ENCODE measurements at regions not wholly inside any gene's neighbourhood (a gene's known extent, or its start where the extent isn't known, plus 50 kb on each side); places are given as distances from the start of the nearest gene placed in this dataset.

- Histone ChIP-seq H3K4me3 (ENCODE audit: low read length) (no peak overlapping the region), H3K79me2 (ENCODE audit: low read length) (no peaks in the 10 kb centered on the region), H3F3A (ENCODE audit: insufficient read depth, low read length) (no peaks in the 10 kb centered on the region), H2AFZ (ENCODE audit: low read length) (no peak overlapping the region), H3K9me3 (replicated peaks; ENCODE audit: insufficient read depth, low read length) (no peaks in the 10 kb centered on the region), H3K27ac (ENCODE audit: low read length) (no peak overlapping the region), H4K20me1 (ENCODE audit: insufficient read depth, low read length) (no peaks in the 10 kb centered on the region), H3K9ac (ENCODE audit: low read length) (no peak overlapping the region), H3K9me2 (replicated peaks; ENCODE audit: insufficient read depth, low read length) (no peaks in the 10 kb centered on the region), H3K36me3 (replicated peaks; ENCODE audit: insufficient read depth, low read length) (no peaks in the 10 kb centered on the region), H3K4me2 (ENCODE audit: low read depth, low read length) (no peak overlapping the region), H3K27me3 (replicated peaks; ENCODE audit: insufficient read depth, low read length) (no peaks in the 10 kb centered on the region), H3K4me1 (ENCODE audit: low read length) (no peaks in the 10 kb centered on the region)
- DNase-seq: no peak
- TF ChIP-seq EZH2phosphoT487 (IDR thresholded peaks at IDR 0.05; ENCODE audit: low read length) (no peak), EZH2 (optimal IDR thresholded peaks at IDR 0.05; ENCODE audit: low read depth, low read length) (no peak), CTCF (IDR thresholded peaks at IDR 0.05; ENCODE audit: low read length) (no peak)
These were observed 172.4 kb downstream of the EMP1 start for GRCh38 chr12:13368971-13369370.

- Histone ChIP-seq H3K36me3 (replicated peaks; ENCODE audit: insufficient read depth, low read length) (no peaks in the 10 kb centered on the region), H3K27me3 (replicated peaks; ENCODE audit: insufficient read depth, low read length) (no peaks in the 10 kb centered on the region), H4K20me1 (ENCODE audit: insufficient read depth, low read length) (no peaks in the 10 kb centered on the region), H3K79me2 (ENCODE audit: low read length) (no peaks in the 10 kb centered on the region), H2AFZ (ENCODE audit: low read length) (no peak overlapping the region), H3K4me3 (ENCODE audit: low read length) (no peak overlapping the region), H3F3A (ENCODE audit: insufficient read depth, low read length) (no peaks in the 10 kb centered on the region), H3K4me2 (ENCODE audit: low read depth, low read length) (no peak overlapping the region), H3K9ac (ENCODE audit: low read length) (no peak overlapping the region), H3K27ac (ENCODE audit: low read length) (no peak overlapping the region), H3K9me2 (replicated peaks; ENCODE audit: insufficient read depth, low read length) (no peaks in the 10 kb centered on the region), H3K9me3 (replicated peaks; ENCODE audit: insufficient read depth, low read length) (no peaks in the 10 kb centered on the region), H3K4me1 (ENCODE audit: low read length) (no peaks in the 10 kb centered on the region)
- no peak for DNase-seq
- TF ChIP-seq EZH2 (optimal IDR thresholded peaks at IDR 0.05; ENCODE audit: low read depth, low read length): no peak
- TF ChIP-seq EZH2phosphoT487 (IDR thresholded peaks at IDR 0.05; ENCODE audit: low read length): no peak
- TF ChIP-seq CTCF (IDR thresholded peaks at IDR 0.05; ENCODE audit: low read length): no peak
These were observed 171.9 kb downstream of the EMP1 start for GRCh38 chr12:13368431-13368830.

- H3K4me2 ChIP-seq (ENCODE audit: low read depth, low read length): no peak overlapping the region
These were observed 171.4 kb downstream of the EMP1 start for GRCh38 chr12:13367973-13368372.

More at GRCh38 chr12:13367973-13368372, 171.4 kb downstream of the EMP1 start:
- Histone ChIP-seq H3K9ac (ENCODE audit: low read length) (no peak overlapping the region), H3K27me3 (replicated peaks; ENCODE audit: insufficient read depth, low read length) (no peaks in the 10 kb centered on the region), H3K9me3 (replicated peaks; ENCODE audit: insufficient read depth, low read length) (no peaks in the 10 kb centered on the region), H3F3A (ENCODE audit: insufficient read depth, low read length) (no peaks in the 10 kb centered on the region), H3K27ac (ENCODE audit: low read length) (no peak overlapping the region), H2AFZ (ENCODE audit: low read length) (no peak overlapping the region), H3K36me3 (replicated peaks; ENCODE audit: insufficient read depth, low read length) (no peaks in the 10 kb centered on the region), H3K4me1 (ENCODE audit: low read length) (no peaks in the 10 kb centered on the region), H4K20me1 (ENCODE audit: insufficient read depth, low read length) (no peaks in the 10 kb centered on the region), H3K4me3 (ENCODE audit: low read length) (no peak overlapping the region), H3K9me2 (replicated peaks; ENCODE audit: insufficient read depth, low read length) (no peaks in the 10 kb centered on the region), H3K79me2 (ENCODE audit: low read length) (no peaks in the 10 kb centered on the region)
- TF ChIP-seq CTCF (IDR thresholded peaks at IDR 0.05; ENCODE audit: low read length): no peak
- TF ChIP-seq EZH2 (optimal IDR thresholded peaks at IDR 0.05; ENCODE audit: low read depth, low read length): no peak
- no peak for TF ChIP-seq EZH2phosphoT487 (IDR thresholded peaks at IDR 0.05; ENCODE audit: low read length)
- no peak for DNase-seq

Data from MM.1S (cell line).